Type B pancreatic cell (in vitro differentiated cells): ENCODE measurements at regions not wholly inside any gene's neighbourhood (a gene's known extent, or its start where the extent isn't known, plus 50 kb on each side); places are given as distances from the start of the nearest gene placed in this dataset.
"Not testable (repeated sequence)": the region's sequence is repeated elsewhere in the genome, so short reads cannot be mapped to it uniquely, and the experiment has no call there.

Experiments used
- DNase-seq: peaks from one replicate; pipeline ENCODE4 v3.0.0; 2021; ENCODE audit warnings: mixed read lengths; ENCODE audit not compliant: unreplicated experiment; ENCODE audit errors: extremely low spot score
- H3K27ac Mint-ChIP-seq: 2 replicates; pipeline ENCODE4 v1.8.0; 2021; ENCODE audit warnings: mild to moderate bottlenecking, mixed read lengths
- H3K27me3 Mint-ChIP-seq: 2 replicates; pipeline ENCODE4 v1.8.0; 2021; ENCODE audit warnings: mixed read lengths
- H3K36me3 Mint-ChIP-seq: 2 replicates; pipeline ENCODE4 v1.8.0; 2021; ENCODE audit warnings: mixed read lengths
- H3K4me1 Mint-ChIP-seq: one replicate; pipeline ENCODE4 v1.8.0; 2021; ENCODE audit warnings: mixed read lengths; ENCODE audit not compliant: unreplicated experiment
- H3K4me3 Mint-ChIP-seq: 2 replicates; pipeline ENCODE4 v1.8.0; 2021; ENCODE audit warnings: mild to moderate bottlenecking, mixed read lengths
- H3K9me3 Mint-ChIP-seq: 2 replicates; pipeline ENCODE4 v1.8.0; 2021; ENCODE audit warnings: mixed read lengths
- CTCF ChIP-seq: fragments of 200-600 bp; sonication (generic); conservative IDR thresholded peaks from 2 replicates; pipeline ENCODE4 v1.5.0; 2021; ENCODE audit warnings: antibody characterized with exemption, mild to moderate bottlenecking

- no peaks in the 10 kb centered on the region for H3K4me1 Mint-ChIP-seq
- TF ChIP-seq CTCF, result no peak
- H3K27me3 Mint-ChIP-seq, result no peaks in the 10 kb centered on the region
- no peaks in the 10 kb centered on the region for H3K36me3 Mint-ChIP-seq
- no peaks in the 10 kb centered on the region for H3K9me3 Mint-ChIP-seq
- DNase-seq, result no peak
- no peak overlapping the region for H3K4me3 Mint-ChIP-seq
- H3K27ac Mint-ChIP-seq, result no peak overlapping the region
Observed at GRCh38 chr21:28592205-28592865, 400.3 kb downstream of the LTN1 start.

GRCh38 chr21:28590676-28591075, 402.0 kb downstream of the LTN1 start:
- H3K4me1 Mint-ChIP-seq, result no peaks in the 10 kb centered on the region
- no peak for DNase-seq
- H3K9me3 Mint-ChIP-seq, result no peaks in the 10 kb centered on the region
- no peaks in the 10 kb centered on the region for H3K36me3 Mint-ChIP-seq
- H3K4me3 Mint-ChIP-seq, result no peak overlapping the region
- no peaks in the 10 kb centered on the region for H3K27me3 Mint-ChIP-seq
- H3K27ac Mint-ChIP-seq, result no peak overlapping the region
- no peak for TF ChIP-seq CTCF

- H3K4me1 Mint-ChIP-seq, result no peaks in the 10 kb centered on the region
- H3K36me3 Mint-ChIP-seq, result no peaks in the 10 kb centered on the region
- H3K27ac Mint-ChIP-seq, result no peak overlapping the region
- no peaks in the 10 kb centered on the region for H3K27me3 Mint-ChIP-seq
- no peak overlapping the region for H3K4me3 Mint-ChIP-seq
- DNase-seq, result no peak
- TF ChIP-seq CTCF, result no peak
- H3K9me3 Mint-ChIP-seq, result no peaks in the 10 kb centered on the region
Observed at GRCh38 chr21:28590026-28590425, 402.7 kb downstream of the LTN1 start.

- Mint-ChIP-seq H3K4me1 (no peaks in the 10 kb centered on the region), H3K27ac (no peak overlapping the region), H3K27me3 (no peaks in the 10 kb centered on the region), H3K36me3 (no peaks in the 10 kb centered on the region), H3K9me3 (no peaks in the 10 kb centered on the region), H3K4me3 (no peak overlapping the region)
- no peak for TF ChIP-seq CTCF
- no peak for DNase-seq
Observed at GRCh38 chr21:28588997-28589396, 403.7 kb downstream of the LTN1 start.

GRCh38 chr21:28587748-28588147, 404.9 kb downstream of the LTN1 start:
- H3K9me3 Mint-ChIP-seq, result no peaks in the 10 kb centered on the region
- DNase-seq, result no peak
- no peaks in the 10 kb centered on the region for H3K4me1 Mint-ChIP-seq
- H3K36me3 Mint-ChIP-seq, result no peaks in the 10 kb centered on the region
- H3K4me3 Mint-ChIP-seq, result no peak overlapping the region
- no peaks in the 10 kb centered on the region for H3K27me3 Mint-ChIP-seq
- peak; percentile 16 for TF ChIP-seq CTCF
- no peak overlapping the region for H3K27ac Mint-ChIP-seq

GRCh38 chr21:28581976-28582375, 410.7 kb downstream of the LTN1 start:
- Mint-ChIP-seq H3K4me1 (peaks cover 4% of the 10 kb centered on the region), H3K9me3 (no peaks in the 10 kb centered on the region), H3K36me3 (no peaks in the 10 kb centered on the region), H3K27ac (no peak overlapping the region), H3K4me3 (no peak overlapping the region), H3K27me3 (no peaks in the 10 kb centered on the region)
- no peak for TF ChIP-seq CTCF
- DNase-seq, result no peak

GRCh38 chr21:28581311-28581731, 411.4 kb downstream of the LTN1 start:
- not testable (repeated sequence) for DNase-seq, H3K4me1 Mint-ChIP-seq, H3K27me3 Mint-ChIP-seq, H3K36me3 Mint-ChIP-seq, H3K4me3 Mint-ChIP-seq, H3K9me3 Mint-ChIP-seq, H3K27ac Mint-ChIP-seq
